Caki2 (cell line): ENCODE measurements at regions not wholly inside any gene's neighbourhood (a gene's known extent, or its start where the extent isn't known, plus 50 kb on each side); places are given as distances from the start of the nearest gene placed in this dataset.

ENCODE experiments used
- DNase-seq: peaks from one replicate; pipeline ENCODE4 v3.0.0-alpha.2; 2015; ENCODE audit warnings: low read depth
- in situ Hi-C: cut with HindIII; loops from 2 replicates; pipeline ENCODE4 v1.10.0; 2016; ENCODE audit warnings: low sequenced_read_pairs, low pct_unique_long_range_greater_than_20kb, mixed read lengths

- DNase-seq, result no peak
- in situ Hi-C loops, result no loop called here
Measured at GRCh38 chr5:2995667-2996066, 244.2 kb upstream of the IRX2 start.

- DNase-seq, result no peak
Measured at GRCh38 chr5:2995035-2995434, 243.6 kb upstream of the IRX2 start.

GRCh38 chr5:2993771-2994170 is 242.3 kb upstream of the IRX2 start:
- no peak for DNase-seq
- in situ Hi-C loops, result no loop called here

More at GRCh38 chr5:2995035-2995434, 243.6 kb upstream of the IRX2 start:
- in situ Hi-C loops, result no loop called here

GRCh38 chr5:2993301-2993700 is 241.8 kb upstream of the IRX2 start:
- in situ Hi-C loops, result no loop called here
- no peak for DNase-seq

- in situ Hi-C loops, result no loop called here
- DNase-seq, result no peak
Measured at GRCh38 chr5:2992806-2993205, 241.3 kb upstream of the IRX2 start.

GRCh38 chr5:2991884-2992283 is 240.4 kb upstream of the IRX2 start:
- in situ Hi-C loops, result no loop called here
- DNase-seq, result no peak

GRCh38 chr5:2989517-2989916 is 238.0 kb upstream of the IRX2 start:
- in situ Hi-C loops, result no loop called here
- DNase-seq, result no peak

- in situ Hi-C loops, result no loop called here
Measured at GRCh38 chr5:2986301-2986700, 234.8 kb upstream of the IRX2 start.

GRCh38 chr5:2985718-2986117 is 234.2 kb upstream of the IRX2 start:
- DNase-seq, result no peak
- in situ Hi-C loops, result no loop called here

More at GRCh38 chr5:2986301-2986700, 234.8 kb upstream of the IRX2 start:
- DNase-seq, result no peak

GRCh38 chr5:2983583-2984300 is 232.3 kb upstream of the IRX2 start:
- in situ Hi-C loops, result no loop called here
- no peak for DNase-seq

- in situ Hi-C loops, result no loop called here
- DNase-seq, result no peak
Measured at GRCh38 chr5:2981652-2982051, 230.2 kb upstream of the IRX2 start.

GRCh38 chr5:2981035-2981434 is 229.6 kb upstream of the IRX2 start:
- in situ Hi-C loops, result no loop called here
- DNase-seq, result no peak

- in situ Hi-C loops, result no loop called here
- no peak for DNase-seq
Measured at GRCh38 chr5:2960294-2960693, 208.8 kb upstream of the IRX2 start.

- no peak for DNase-seq
- in situ Hi-C loops, result no loop called here
Measured at GRCh38 chr5:2958976-2959375, 207.5 kb upstream of the IRX2 start.

- in situ Hi-C loops, result no loop called here
- no peak for DNase-seq
Measured at GRCh38 chr5:2948875-2949274, 197.4 kb upstream of the IRX2 start.

- DNase-seq, result no peak
- in situ Hi-C loops, result no loop called here
Measured at GRCh38 chr5:2946315-2946714, 194.8 kb upstream of the IRX2 start.

- in situ Hi-C loops, result no loop called here
Measured at GRCh38 chr5:2936413-2936812, 184.9 kb upstream of the IRX2 start.

GRCh38 chr5:2929779-2930178 is 178.3 kb upstream of the IRX2 start:
- no peak for DNase-seq
- in situ Hi-C loops, result no loop called here

More at GRCh38 chr5:2936413-2936812, 184.9 kb upstream of the IRX2 start:
- DNase-seq, result no peak

- no peak for DNase-seq
- in situ Hi-C loops, result no loop called here
Measured at GRCh38 chr5:2921651-2922050, 170.2 kb upstream of the IRX2 start.

- in situ Hi-C loops, result no loop called here
Measured at GRCh38 chr5:2921176-2921575, 169.7 kb upstream of the IRX2 start.

More at GRCh38 chr5:2921176-2921575, 169.7 kb upstream of the IRX2 start:
- no peak for DNase-seq
